ENCODE measurements at regions not wholly inside any gene's neighbourhood (a gene's known extent, or its start where the extent isn't known, plus 50 kb on each side); places are given as distances from the start of the nearest gene placed in this dataset.

DNA sequence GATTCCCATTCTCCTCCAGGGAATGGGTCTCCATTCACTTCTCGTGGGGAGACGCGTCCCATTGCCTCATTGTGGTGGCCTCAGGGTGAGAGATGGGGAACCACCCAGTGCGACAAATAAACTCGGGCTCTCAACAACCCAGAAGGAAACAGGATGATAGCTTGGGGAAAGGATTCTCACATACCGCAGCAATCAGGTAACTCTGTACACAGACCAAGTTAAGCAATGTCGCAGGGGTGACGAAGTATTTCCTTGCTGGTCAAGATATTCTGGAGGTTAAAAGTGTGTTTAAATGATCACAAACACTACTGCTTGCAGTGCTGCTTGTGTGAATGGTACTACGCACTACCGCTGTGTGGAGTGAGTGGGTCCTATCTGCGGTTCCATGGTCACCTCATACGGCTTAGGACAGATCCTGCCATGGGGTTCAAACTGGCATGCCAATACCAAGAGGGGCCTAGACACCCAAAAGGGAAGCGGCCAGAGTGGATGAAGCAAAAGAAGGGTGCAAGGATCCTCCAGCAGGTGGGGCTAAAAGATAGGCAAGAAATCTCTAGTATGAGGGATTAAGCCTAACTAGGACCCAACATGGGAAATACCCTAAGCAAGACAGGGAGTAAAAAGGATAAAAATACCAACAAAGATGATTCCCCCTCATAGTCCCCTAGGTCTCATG is 143.8 kb upstream of the TMEM106B start:
- Histone ChIP-seq H2BK15ac (ENCODE audit: low read depth, low read length) (no peak overlapping the region), H3K56ac (ENCODE audit: insufficient read length, low read depth, low read length) (no peak overlapping the region), H3K27ac (ENCODE audit: insufficient read length, low read depth, low read length) (no peak overlapping the region), H3K23me2 (ENCODE audit: insufficient read length, low read depth, low read length, poor library complexity, severe bottlenecking) (no peaks in the 10 kb centered on the region), H3K79me1 (ENCODE audit: insufficient read depth, low read depth, low read length, poor library complexity, severe bottlenecking) (no peaks in the 10 kb centered on the region), H2BK12ac (ENCODE audit: insufficient read length, low read depth, low read length) (no peak overlapping the region), H4K5ac (ENCODE audit: insufficient read length, low read depth, low read length) (no peak overlapping the region), H3K9ac (ENCODE audit: extremely low read depth, insufficient read length, low read length) (no peak overlapping the region), H2AFZ (ENCODE audit: low read length) (no peak overlapping the region), H3K9me3 (ENCODE audit: control insufficient read depth, low read depth, low read length) (no peaks in the 10 kb centered on the region), H3K4ac (ENCODE audit: low read depth, low read length) (no peak overlapping the region), H4K8ac (replicated peaks; ENCODE audit: insufficient read length, low read depth, low read length) (no peak overlapping the region), H3K27me3 (ENCODE audit: insufficient read depth, low read length) (no peaks in the 10 kb centered on the region), H4K20me1 (ENCODE audit: control insufficient read depth, insufficient read depth, insufficient read length) (no peaks in the 10 kb centered on the region), H3K18ac (ENCODE audit: insufficient read length, low read depth, low read length) (no peak overlapping the region), H4K91ac (ENCODE audit: insufficient read length, low read depth, low read length) (no peak overlapping the region), H3K23ac (ENCODE audit: insufficient read length, low read depth, low read length) (no peak overlapping the region), H3K14ac (ENCODE audit: insufficient read depth, low read length) (no peak overlapping the region), H2BK120ac (ENCODE audit: low read depth, low read length, poor library complexity, severe bottlenecking) (no peak overlapping the region), H3T11ph (ENCODE audit: low read length) (no peak overlapping the region), H2AK5ac (ENCODE audit: insufficient read length, low read length) (no peak overlapping the region), H3K4me2 (ENCODE audit: insufficient read depth, insufficient read length, low read length) (no peak overlapping the region), H2BK5ac (ENCODE audit: insufficient read length, low read length) (no peak overlapping the region), H3K79me2 (ENCODE audit: insufficient read depth, low read length) (no peaks in the 10 kb centered on the region), H3K4me1 (ENCODE audit: insufficient read depth, low read length) (no peaks in the 10 kb centered on the region), H2BK20ac (ENCODE audit: low read depth, low read length, poor library complexity, severe bottlenecking) (no peak overlapping the region)
- peak; percentile 76 for DNase-seq
- Mint-ChIP-seq H3K27me3 (ENCODE audit: low read depth) (no peaks in the 10 kb centered on the region), H3K36me3 (ENCODE audit: insufficient read depth in 1 of 3, low read depth in 3 of 3) (peaks cover 0 to 1% (median 0%) of the 10 kb centered on the region in 3 experiments; a peak in 2 of 7 replicates), H3K4me3 (no peak overlapping the region), H3K27ac (peak overlapping the region in 1 of 3 experiments; percentile 37; a peak in 1 of 7 replicates), H3K4me1 (peaks cover 26 to 28% of the 10 kb centered on the region in 2 experiments), H3K9me3 (no peaks in the 10 kb centered on the region; a peak in 1 of 5 replicates)
- WGBS (ENCODE audit: extremely low coverage, insufficient read length, low lambda C conversion rate), result no CpG with 5 or more reads among the region's 13 CpGs
- TF ChIP-seq, protein P1, sequence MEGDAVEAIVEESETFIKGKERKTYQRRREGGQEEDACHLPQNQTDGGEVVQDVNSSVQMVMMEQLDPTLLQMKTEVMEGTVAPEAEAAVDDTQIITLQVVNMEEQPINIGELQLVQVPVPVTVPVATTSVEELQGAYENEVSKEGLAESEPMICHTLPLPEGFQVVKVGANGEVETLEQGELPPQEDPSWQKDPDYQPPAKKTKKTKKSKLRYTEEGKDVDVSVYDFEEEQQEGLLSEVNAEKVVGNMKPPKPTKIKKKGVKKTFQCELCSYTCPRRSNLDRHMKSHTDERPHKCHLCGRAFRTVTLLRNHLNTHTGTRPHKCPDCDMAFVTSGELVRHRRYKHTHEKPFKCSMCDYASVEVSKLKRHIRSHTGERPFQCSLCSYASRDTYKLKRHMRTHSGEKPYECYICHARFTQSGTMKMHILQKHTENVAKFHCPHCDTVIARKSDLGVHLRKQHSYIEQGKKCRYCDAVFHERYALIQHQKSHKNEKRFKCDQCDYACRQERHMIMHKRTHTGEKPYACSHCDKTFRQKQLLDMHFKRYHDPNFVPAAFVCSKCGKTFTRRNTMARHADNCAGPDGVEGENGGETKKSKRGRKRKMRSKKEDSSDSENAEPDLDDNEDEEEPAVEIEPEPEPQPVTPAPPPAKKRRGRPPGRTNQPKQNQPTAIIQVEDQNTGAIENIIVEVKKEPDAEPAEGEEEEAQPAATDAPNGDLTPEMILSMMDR (conservative IDR thresholded peaks at IDR 0.05), result peak; percentile 83

Data from H9 (cell line).